ENCODE measurements at regions not wholly inside any gene's neighbourhood (a gene's known extent, or its start where the extent isn't known, plus 50 kb on each side); places are given as distances from the start of the nearest gene placed in this dataset.

DNA sequence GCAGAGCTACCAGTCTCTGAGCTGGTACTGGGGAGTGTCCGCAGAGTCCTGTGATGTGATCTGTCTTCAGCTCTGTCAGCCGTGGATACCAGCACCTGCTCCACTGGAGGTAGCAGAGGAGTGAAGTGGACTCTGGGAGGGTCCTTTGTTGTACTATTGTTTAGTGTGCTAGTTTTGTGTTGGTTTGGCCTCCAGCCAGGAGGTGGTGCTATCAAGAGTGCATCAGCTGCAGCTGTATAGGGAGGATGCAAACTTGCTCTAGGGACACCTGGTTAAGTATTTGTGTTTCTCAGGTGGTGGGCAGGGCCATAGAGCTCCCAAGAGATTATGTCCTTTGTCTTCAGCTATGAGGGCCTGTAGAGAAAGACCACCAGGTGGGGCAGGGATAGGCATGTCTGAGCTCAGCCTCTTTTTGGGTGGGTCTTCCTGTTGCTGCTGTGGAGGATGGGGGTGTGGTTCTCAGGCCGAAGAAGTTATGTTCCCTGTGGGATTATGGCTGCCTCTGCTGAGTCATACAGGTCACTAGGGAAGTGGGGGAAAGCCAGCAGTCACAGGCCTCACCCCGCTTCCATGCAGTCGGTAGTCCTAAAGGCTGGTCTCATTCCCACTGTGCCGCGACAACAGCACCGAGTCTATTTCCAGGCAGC, 443.2 kb upstream of the TBL1XR1 start:
- Histone ChIP-seq H3K9me3 (no peaks in the 10 kb centered on the region), H3K36me3 (no peaks in the 10 kb centered on the region), H3K4me1 (peaks cover 5% of the 10 kb centered on the region; the same call in 1 of the 2 replicates), H3K4me3 (ENCODE audit: low read depth, low read length) (no peak overlapping the region), H3K27me3 (no peaks in the 10 kb centered on the region)
- no peak for TF ChIP-seq CTCF (IDR thresholded peaks at IDR 0.05; ENCODE audit: low read depth, low read length)
- DNase-seq: peak; percentile 20

GRCh38 chr3:177641206-177641605, 443.9 kb upstream of the TBL1XR1 start:
- Histone ChIP-seq H3K27me3 (no peaks in the 10 kb centered on the region), H3K4me3 (ENCODE audit: low read depth, low read length) (no peak overlapping the region), H3K36me3 (no peaks in the 10 kb centered on the region), H3K9me3 (no peaks in the 10 kb centered on the region), H3K4me1 (peaks cover 5% of the 10 kb centered on the region; the same call in 1 of the 2 replicates)
- TF ChIP-seq CTCF (IDR thresholded peaks at IDR 0.05; ENCODE audit: low read depth, low read length): no peak
- no peak for DNase-seq

DNA sequence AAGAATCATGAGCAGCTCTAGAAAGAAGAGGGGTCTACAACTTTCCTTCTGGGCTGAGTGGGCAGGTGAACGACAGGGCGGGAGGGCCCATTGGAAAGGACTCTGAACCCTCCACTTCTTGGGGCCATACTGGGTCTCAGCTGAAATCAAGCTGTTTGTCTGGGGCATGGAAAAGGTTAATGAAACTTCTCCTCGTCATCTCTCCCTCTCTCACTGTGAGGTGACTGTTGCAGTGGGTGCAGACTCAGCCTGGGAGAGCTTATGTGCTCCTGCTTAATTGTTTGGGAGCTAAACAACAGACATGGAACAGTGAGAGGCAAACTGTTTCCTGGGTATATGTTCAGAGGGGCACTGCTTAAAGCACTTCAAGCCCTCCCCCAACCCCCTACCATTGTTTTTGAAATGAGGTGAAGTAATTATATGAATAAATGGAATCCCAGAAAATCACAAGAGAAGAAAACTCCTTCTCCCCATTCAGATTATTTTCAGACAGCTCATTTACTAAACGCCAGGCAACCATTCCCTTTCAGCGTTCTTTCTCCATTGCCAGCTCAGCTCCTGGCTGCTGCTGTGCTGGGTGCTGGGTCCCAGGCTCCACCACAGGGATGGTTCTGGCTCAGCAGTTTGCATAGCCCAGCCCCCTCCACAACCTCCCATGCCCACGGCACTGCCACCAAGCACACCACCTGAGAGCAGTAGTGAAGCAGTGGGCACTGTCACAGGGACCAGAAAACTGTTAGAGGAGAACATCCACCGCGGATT, 444.9 kb upstream of the TBL1XR1 start:
- peak; percentile 23 for DNase-seq
- no peaks in the 10 kb centered on the region for H3K27me3 ChIP-seq
- peaks cover 5% of the 10 kb centered on the region; the same call in 1 of the 2 replicates for H3K4me1 ChIP-seq
- no peak overlapping the region for H3K4me3 ChIP-seq (ENCODE audit: low read depth, low read length)
- H3K36me3 ChIP-seq: no peaks in the 10 kb centered on the region
- no peaks in the 10 kb centered on the region for H3K9me3 ChIP-seq
- TF ChIP-seq CTCF (IDR thresholded peaks at IDR 0.05; ENCODE audit: low read depth, low read length): no peak

DNA sequence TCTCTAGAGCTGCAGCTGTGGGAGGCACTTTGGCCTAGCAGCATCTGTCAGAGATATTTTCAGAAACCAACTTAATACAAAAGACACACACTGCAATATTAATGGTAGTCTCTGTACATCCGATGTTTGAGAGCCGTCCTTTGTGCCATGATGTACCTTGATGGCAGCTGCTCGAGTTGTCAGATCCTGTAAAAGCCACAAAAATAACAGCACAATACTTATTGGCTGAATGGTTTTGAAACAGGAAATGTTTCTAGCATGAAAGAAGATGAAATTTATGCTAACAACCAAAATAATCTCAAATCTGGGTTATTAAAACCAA, 445.5 kb upstream of the TBL1XR1 start:
- Histone ChIP-seq H3K27me3 (no peaks in the 10 kb centered on the region), H3K4me3 (ENCODE audit: low read depth, low read length) (no peak overlapping the region), H3K36me3 (no peaks in the 10 kb centered on the region), H3K4me1 (peaks cover 5% of the 10 kb centered on the region; the same call in 1 of the 2 replicates), H3K9me3 (no peaks in the 10 kb centered on the region)
- DNase-seq: no peak
- no peak for TF ChIP-seq CTCF (IDR thresholded peaks at IDR 0.05; ENCODE audit: low read depth, low read length)

DNA sequence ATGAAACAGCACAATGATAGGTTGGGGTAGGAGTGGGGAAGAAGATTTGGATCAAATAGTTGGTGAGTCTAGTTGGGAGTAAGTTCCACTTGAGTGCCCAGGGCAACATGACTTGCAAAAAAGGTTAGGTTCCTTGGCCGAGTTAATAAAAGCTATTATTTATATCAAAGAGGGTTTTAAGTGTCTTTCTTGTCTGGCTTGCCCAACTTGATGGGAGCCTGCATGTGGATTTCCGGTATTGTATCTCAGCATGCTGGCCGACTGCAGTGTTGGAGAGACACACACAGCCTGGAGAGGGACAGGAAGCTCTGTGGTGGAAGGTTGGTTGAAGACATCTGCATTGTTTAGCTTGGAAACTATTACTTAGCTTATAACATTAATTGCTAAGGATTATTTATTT, 449.5 kb upstream of the TBL1XR1 start:
- TF ChIP-seq CTCF (IDR thresholded peaks at IDR 0.05; ENCODE audit: low read depth, low read length): no peak
- no peak for DNase-seq
- H3K4me1 ChIP-seq: no peaks in the 10 kb centered on the region; the same call in 1 of the 2 replicates

GRCh38 chr3:177647341-177647740, 450.1 kb upstream of the TBL1XR1 start:
- Histone ChIP-seq H3K4me1 (no peaks in the 10 kb centered on the region; the same call in 1 of the 2 replicates), H3K27me3 (no peaks in the 10 kb centered on the region), H3K9me3 (no peaks in the 10 kb centered on the region), H3K36me3 (no peaks in the 10 kb centered on the region), H3K4me3 (ENCODE audit: low read depth, low read length) (no peak overlapping the region)
- no peak for DNase-seq
- TF ChIP-seq CTCF (IDR thresholded peaks at IDR 0.05; ENCODE audit: low read depth, low read length): no peak

More for the DNA sequence above, 449.5 kb upstream of the TBL1XR1 start:
- H3K36me3 ChIP-seq: no peaks in the 10 kb centered on the region
- H3K27me3 ChIP-seq: no peaks in the 10 kb centered on the region
- no peaks in the 10 kb centered on the region for H3K9me3 ChIP-seq
- no peak overlapping the region for H3K4me3 ChIP-seq (ENCODE audit: low read depth, low read length)

Measured in BE2C (cell line).